IPS-20b (cell line): ENCODE measurements at regions not wholly inside any gene's neighbourhood (a gene's known extent, or its start where the extent isn't known, plus 50 kb on each side); places are given as distances from the start of the nearest gene placed in this dataset.
"Not testable (repeated sequence)": the region's sequence is repeated elsewhere in the genome, so short reads cannot be mapped to it uniquely, and the experiment has no call there.

Source experiments
- H3K27ac ChIP-seq: one replicate; pipeline ENCODE4 v1.5.1; 2013; ENCODE audit warnings: low read length
- H3K27me3 ChIP-seq: 2 replicates; pipeline ENCODE4 v1.6.1; 2013; ENCODE audit warnings: mild to moderate bottlenecking, low read length, inconsistent platforms; ENCODE audit not compliant: insufficient read depth
- H3K36me3 ChIP-seq: 2 replicates; pipeline ENCODE4 v1.6.1; 2013; ENCODE audit warnings: low read depth, mild to moderate bottlenecking, inconsistent platforms, low read length, moderate library complexity; ENCODE audit not compliant: insufficient read depth
- H3K4me1 ChIP-seq: 2 replicates; pipeline ENCODE4 v1.6.1; 2013; ENCODE audit warnings: mild to moderate bottlenecking, control low read depth, inconsistent platforms, low read length, moderate library complexity; ENCODE audit not compliant: insufficient read depth
- H3K4me3 ChIP-seq: 2 replicates; pipeline ENCODE4 v1.5.1; 2013; ENCODE audit warnings: mild to moderate bottlenecking, low read length, inconsistent platforms
- H3K9ac ChIP-seq: 2 replicates; pipeline ENCODE4 v1.6.1; 2013; ENCODE audit warnings: low read depth, mild to moderate bottlenecking, inconsistent platforms, low read length, moderate library complexity
- H3K9me3 ChIP-seq: 2 replicates; pipeline ENCODE4 v1.6.1; 2013; ENCODE audit warnings: mild to moderate bottlenecking, low read depth, low read length, inconsistent platforms; ENCODE audit not compliant: insufficient read depth

DNA sequence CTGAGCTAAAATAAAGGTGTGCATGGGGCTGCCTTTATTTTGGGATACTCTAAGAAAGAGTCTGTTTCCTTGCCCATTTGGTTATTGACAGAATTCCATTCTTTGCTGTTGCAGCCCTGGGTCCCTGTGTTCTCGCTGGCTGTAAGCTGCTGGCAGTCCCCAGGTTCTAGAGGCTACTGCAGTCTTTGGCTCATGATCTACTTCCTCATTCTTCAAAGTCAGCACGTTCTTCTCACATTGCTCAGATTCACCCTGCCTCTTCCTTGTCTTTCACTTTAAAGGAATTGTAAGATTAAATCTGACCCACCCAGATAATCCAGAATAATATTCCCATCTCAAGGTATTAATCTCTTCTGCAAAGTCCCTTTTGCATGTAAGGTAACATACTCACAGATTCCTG lies 620.3 kb downstream of the CCSER2 start:
- Histone ChIP-seq H3K4me3 (no peak overlapping the region), H3K4me1 (no peaks in the 10 kb centered on the region), H3K27ac (no peak overlapping the region), H3K9me3 (no peaks in the 10 kb centered on the region), H3K36me3 (no peaks in the 10 kb centered on the region), H3K27me3 (no peaks in the 10 kb centered on the region), H3K9ac (no peak overlapping the region)

DNA sequence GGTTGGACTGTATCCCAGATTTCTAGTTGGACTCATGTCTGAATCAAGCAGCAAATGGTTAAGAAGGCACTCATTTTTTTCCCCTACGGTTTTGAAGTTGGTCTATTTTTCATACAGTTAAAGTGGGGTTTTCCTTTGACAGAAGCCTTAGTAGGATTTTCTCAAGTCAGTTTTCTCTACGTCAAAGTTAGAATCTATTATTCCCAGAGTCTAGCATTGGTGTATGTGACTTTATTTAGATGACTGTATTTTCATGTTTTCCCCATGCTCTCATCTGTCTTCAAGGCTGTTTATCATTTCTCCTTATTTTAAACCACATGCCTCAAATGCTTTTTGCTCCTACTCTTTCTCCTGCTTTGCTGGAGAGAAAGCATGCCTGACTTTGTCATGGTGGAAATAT lies 623.2 kb downstream of the CCSER2 start:
- H3K27me3 ChIP-seq: no peaks in the 10 kb centered on the region
- H3K9me3 ChIP-seq: no peaks in the 10 kb centered on the region
- no peak overlapping the region for H3K27ac ChIP-seq
- H3K4me1 ChIP-seq: no peaks in the 10 kb centered on the region
- H3K4me3 ChIP-seq: no peak overlapping the region
- H3K9ac ChIP-seq: no peak overlapping the region
- H3K36me3 ChIP-seq: no peaks in the 10 kb centered on the region

DNA sequence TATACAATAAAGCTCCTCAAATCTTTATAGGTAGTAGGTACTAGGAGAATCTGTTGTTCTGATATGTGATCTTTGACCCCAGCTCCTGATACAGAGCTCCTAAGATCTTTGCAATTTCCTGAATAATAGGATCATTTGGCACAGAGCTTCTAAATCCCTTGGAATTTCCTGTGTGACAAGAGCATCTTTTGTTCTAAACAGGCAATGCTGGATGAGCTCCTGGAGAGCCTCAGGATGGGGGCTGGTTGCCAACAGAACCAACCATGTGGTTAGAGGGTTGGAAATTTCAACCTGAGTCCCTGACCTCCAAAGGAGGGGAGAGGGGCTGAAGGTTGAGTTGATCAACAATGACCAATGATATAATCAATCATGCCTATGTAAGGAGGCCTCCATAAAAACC lies 629.0 kb downstream of the CCSER2 start:
- Histone ChIP-seq H3K4me3 (no peak overlapping the region), H3K4me1 (peaks cover 5% of the 10 kb centered on the region; the same call in 1 of the 2 replicates), H3K9me3 (no peaks in the 10 kb centered on the region; the same call in 1 of the 2 replicates), H3K36me3 (no peaks in the 10 kb centered on the region), H3K27ac (no peak overlapping the region), H3K27me3 (no peaks in the 10 kb centered on the region), H3K9ac (no peak overlapping the region)

DNA sequence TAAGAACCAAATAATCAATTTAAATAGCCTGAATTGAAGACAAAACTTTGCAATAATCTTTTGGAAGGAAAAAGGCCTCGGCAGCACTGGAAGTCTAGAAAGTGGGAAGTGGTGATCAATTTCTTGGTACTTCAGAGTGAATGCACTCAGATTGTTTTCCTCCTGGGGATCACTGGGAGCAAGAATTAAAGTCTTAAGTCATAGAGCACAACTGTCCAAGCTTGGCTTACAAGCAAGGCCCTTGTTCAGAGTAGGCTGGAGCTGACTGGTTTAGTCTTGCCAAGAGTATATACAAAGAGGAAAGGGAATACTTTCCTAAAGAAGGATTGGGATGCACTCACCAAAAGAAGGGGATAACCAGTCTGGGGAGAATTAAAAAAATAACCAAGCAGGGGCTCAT lies 637.1 kb downstream of the CCSER2 start:
- no peak overlapping the region for H3K9ac ChIP-seq
- no peaks in the 10 kb centered on the region for H3K36me3 ChIP-seq
- no peak overlapping the region for H3K27ac ChIP-seq
- H3K9me3 ChIP-seq: no peaks in the 10 kb centered on the region
- H3K4me3 ChIP-seq: no peak overlapping the region
- no peaks in the 10 kb centered on the region for H3K27me3 ChIP-seq
- no peaks in the 10 kb centered on the region for H3K4me1 ChIP-seq

DNA sequence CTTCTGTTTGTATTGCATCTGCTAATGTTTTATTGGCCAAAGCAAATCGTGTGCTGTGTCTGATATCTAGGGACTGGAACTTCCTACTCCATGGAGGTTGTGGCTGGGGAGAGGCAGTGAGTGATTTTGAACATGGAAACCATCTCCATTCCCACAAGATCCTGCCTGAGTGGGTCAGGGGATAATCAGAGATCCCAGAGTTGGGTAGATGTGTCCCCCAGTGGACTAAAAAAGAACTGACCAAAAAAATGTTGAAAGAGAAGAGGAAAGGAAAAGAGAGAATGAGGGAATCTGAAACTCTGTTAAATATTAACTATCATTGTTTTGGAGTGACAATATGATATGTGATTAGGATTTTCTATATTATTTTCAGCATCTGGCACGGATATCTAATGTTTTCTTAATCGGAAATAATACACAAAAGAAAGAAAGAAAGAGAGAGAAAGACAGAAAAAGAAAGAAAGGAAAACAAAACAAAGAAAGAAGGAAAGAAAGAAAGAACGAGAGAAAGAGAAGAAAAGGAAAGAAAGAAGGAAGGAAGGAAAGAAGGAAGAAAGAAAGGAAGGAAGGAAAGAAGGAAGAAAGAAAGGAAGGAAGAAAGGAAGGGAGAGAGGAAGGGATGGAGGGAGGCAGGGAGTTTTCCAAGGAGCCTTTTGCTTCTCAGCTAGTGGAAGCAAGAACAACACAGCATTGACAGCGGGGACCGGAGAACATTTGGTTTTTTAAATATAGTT lies 638.5 kb downstream of the CCSER2 start:
- H3K4me1 ChIP-seq: no peaks in the 10 kb centered on the region
- H3K9ac ChIP-seq: no peak overlapping the region
- no peaks in the 10 kb centered on the region for H3K36me3 ChIP-seq
- no peak overlapping the region for H3K27ac ChIP-seq
- peaks cover 1% of the 10 kb centered on the region for H3K9me3 ChIP-seq
- no peak overlapping the region for H3K4me3 ChIP-seq
- H3K27me3 ChIP-seq: no peaks in the 10 kb centered on the region

DNA sequence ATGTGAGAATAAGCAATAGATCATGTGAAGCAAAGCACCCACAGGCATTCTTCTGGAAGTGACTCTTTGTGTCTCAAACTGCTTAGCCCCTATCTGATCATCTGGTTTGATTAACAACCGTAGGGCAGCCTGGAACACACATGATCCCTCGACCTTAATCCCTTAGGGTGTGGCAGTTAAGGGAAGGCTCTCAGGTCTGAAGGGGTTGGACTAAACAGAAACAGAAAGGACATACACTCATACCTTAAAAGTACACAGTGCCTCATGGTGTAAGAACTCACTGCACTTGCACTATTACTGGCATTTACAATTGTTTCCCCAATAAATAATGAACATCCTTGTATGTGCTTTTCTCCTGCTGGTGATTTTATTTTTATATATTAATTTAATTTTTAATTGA lies 640.9 kb downstream of the CCSER2 start:
- H3K4me3 ChIP-seq, H3K27me3 ChIP-seq, H3K4me1 ChIP-seq, H3K9me3 ChIP-seq, H3K27ac ChIP-seq, H3K9ac ChIP-seq, H3K36me3 ChIP-seq: not testable (repeated sequence)

DNA sequence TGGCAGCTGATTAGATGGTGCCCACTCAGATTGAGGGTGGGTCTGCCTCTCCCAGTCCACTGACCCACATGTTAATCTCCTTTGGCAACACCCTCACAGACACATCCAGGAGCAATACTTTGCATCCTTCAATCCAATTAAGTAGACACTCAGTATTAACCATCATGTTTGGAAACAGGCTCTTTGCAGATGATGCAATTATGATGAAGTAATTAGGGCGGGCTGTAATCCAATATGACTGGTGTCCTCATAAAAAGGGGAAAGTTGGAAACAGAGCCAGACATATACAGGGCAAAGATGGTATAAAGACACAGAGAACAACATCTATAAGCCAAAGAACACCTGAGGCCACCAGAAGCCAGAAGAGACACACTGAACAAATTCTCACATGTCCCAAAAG lies 658.6 kb downstream of the CCSER2 start:
- peaks cover 12% of the 10 kb centered on the region for H3K4me1 ChIP-seq
- H3K9ac ChIP-seq: no peak overlapping the region
- H3K36me3 ChIP-seq: no peaks in the 10 kb centered on the region
- no peaks in the 10 kb centered on the region for H3K9me3 ChIP-seq
- no peaks in the 10 kb centered on the region for H3K27me3 ChIP-seq
- no peak overlapping the region for H3K27ac ChIP-seq
- no peak overlapping the region for H3K4me3 ChIP-seq

DNA sequence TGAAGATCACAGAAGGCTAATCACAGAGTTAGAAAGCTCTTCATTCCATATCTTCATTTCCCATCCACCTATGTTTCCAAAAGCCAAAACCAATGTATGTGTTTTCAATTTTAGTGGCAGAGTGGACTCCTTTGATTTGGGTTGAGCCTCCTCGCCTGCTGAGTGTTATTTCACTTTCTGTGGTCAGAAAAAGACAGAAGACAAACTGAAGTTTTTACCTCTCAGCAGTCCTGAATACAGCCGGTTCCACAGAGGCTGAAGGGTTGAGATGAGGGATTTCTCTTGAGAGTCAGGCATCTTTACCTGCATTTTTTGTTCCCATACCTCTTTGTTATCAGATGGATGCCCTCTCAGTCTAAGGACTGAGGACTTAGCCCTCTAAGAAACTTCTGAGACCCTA lies 659.6 kb downstream of the CCSER2 start:
- Histone ChIP-seq H3K4me1 (peaks cover 12% of the 10 kb centered on the region), H3K9ac (no peak overlapping the region), H3K36me3 (no peaks in the 10 kb centered on the region), H3K27me3 (no peaks in the 10 kb centered on the region), H3K27ac (no peak overlapping the region), H3K9me3 (no peaks in the 10 kb centered on the region), H3K4me3 (no peak overlapping the region)

DNA sequence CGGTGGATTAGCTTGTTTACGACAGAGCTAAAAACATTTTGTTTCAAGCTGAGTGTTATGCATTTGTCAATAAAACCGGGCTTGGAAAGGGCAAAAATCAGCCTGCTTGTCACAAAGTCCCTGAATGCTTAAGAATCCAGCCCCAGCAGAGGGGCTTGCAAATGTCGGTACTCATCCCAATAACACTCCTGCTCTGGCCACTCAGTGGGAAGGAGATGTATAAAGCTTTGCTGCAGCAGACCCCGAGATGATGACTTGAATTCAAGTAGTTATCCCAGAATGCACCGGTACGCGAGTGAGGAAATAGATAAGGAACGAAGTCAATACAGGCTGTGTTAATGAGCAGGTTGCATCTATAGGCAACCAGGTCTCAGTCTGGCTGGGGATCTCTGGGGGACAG lies 662.3 kb downstream of the CCSER2 start:
- no peaks in the 10 kb centered on the region for H3K27me3 ChIP-seq
- peaks cover 12% of the 10 kb centered on the region for H3K4me1 ChIP-seq
- no peaks in the 10 kb centered on the region; the same call in 1 of the 2 replicates for H3K9me3 ChIP-seq
- H3K27ac ChIP-seq: no peak overlapping the region
- H3K4me3 ChIP-seq: no peak overlapping the region
- no peaks in the 10 kb centered on the region for H3K36me3 ChIP-seq
- H3K9ac ChIP-seq: no peak overlapping the region

DNA sequence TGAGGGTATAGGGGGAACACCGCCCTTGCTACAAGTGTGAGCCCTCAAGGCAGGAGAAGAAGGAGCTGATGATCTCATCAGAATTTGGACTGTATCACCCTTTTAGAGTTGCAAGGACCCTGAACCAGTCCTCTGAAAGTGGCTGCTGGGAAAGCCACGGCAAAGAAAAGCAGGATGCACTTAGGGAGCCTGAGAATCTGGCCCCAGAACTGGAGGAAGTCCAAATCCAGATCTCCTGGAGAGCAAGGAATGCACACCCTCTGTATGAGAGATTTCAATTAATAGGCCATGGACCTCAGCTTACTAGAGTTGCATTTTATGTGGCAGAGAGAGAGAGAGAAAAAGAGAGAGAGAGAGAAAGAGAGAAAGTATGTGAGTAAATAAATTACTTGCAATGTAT lies 662.9 kb downstream of the CCSER2 start:
- Histone ChIP-seq H3K27me3 (no peaks in the 10 kb centered on the region), H3K4me3 (no peak overlapping the region), H3K36me3 (no peaks in the 10 kb centered on the region), H3K4me1 (peaks cover 12% of the 10 kb centered on the region), H3K9ac (no peak overlapping the region), H3K27ac (no peak overlapping the region), H3K9me3 (no peaks in the 10 kb centered on the region; the same call in 1 of the 2 replicates)

DNA sequence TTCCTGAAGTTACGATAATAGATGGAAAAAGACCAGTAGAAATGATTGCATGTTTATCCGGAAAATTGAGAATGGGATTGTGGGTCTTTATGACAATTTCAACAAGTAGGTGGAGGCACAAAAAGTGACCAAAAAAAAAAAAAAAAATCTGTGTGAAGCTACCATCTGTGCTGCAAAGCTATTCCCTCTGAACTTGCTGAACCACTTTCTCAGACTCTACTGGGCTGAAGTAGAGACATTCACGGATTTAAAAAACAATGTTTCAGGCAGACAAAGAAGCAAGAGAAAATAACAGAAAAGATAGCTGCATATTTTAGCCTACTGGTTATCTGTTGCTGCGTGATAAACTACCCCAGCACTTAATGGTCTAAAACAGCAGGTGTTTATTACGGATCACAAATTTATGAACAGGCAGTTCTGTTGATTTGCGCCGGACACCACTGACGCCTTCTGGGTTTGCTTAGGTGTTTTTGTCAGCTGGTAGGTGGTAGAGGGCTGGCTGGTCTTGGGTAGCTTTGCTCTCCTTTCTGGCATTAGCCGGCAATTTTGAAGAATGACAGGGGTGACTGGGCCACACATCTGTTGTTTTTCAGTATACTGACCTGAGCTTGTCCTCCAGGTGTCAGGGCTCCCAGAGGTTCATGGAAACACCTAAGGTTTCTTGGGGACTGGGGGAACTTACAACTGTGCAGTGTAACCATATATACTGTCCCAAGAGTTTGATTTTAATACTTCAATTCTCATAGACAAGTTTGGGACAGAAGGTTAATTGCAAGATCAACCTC lies 665.1 kb downstream of the CCSER2 start:
- Histone ChIP-seq H3K9ac (no peak overlapping the region), H3K36me3 (no peaks in the 10 kb centered on the region), H3K27me3 (no peaks in the 10 kb centered on the region), H3K9me3 (no peaks in the 10 kb centered on the region; the same call in 1 of the 2 replicates), H3K4me1 (peaks cover 12% of the 10 kb centered on the region), H3K4me3 (no peak overlapping the region), H3K27ac (no peak overlapping the region)

DNA sequence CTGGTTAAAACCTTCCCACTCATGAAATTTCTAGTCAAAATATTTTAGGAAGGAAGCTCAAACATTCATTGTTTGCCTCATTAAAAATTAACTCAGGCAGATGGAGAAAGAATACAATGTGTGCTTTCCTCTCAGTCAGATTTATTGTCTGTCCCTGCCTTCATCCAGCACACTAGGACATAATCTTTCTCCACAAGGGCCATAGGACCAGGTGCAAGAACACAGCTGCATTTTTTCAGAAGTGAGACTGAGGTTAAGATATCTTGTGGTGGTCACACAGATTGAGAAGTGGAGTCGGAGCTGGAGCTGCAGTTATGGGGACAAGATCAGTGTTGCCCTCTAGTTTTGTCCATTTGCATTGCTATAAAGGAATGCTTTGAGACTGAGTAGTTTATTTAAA lies 666.3 kb downstream of the CCSER2 start:
- no peak overlapping the region for H3K27ac ChIP-seq
- no peaks in the 10 kb centered on the region for H3K36me3 ChIP-seq
- peaks cover 12% of the 10 kb centered on the region for H3K4me1 ChIP-seq
- no peaks in the 10 kb centered on the region; the same call in 1 of the 2 replicates for H3K9me3 ChIP-seq
- H3K9ac ChIP-seq: no peak overlapping the region
- no peak overlapping the region for H3K4me3 ChIP-seq
- no peaks in the 10 kb centered on the region for H3K27me3 ChIP-seq
